NB4 (cell line): ENCODE measurements at regions not wholly inside any gene's neighbourhood (a gene's known extent, or its start where the extent isn't known, plus 50 kb on each side); places are given as distances from the start of the nearest gene placed in this dataset.

Experiments
- DNase-seq: peaks from one replicate; pipeline ENCODE4 v3.0.0; 2010; ENCODE audit warnings: low read depth
- H3K4me3 ChIP-seq: one replicate; pipeline ENCODE4 v1.5.1; 2011; ENCODE audit warnings: mild to moderate bottlenecking, low read depth, low read length, moderate library complexity
- CTCF ChIP-seq: IDR thresholded peaks from one replicate; pipeline ENCODE4 v1.5.1; 2012; ENCODE audit warnings: low read depth, low read length
- MAX ChIP-seq: IDR thresholded peaks from 2 replicates; pipeline ENCODE4 v1.6.1; 2011; ENCODE audit warnings: low read depth, low read length
- MYC ChIP-seq: IDR thresholded peaks from 2 replicates; pipeline ENCODE4 v1.6.1; 2011; ENCODE audit warnings: low read depth, low read length
- POLR2A ChIP-seq: IDR thresholded peaks from 2 replicates; pipeline ENCODE4 v1.6.1; 2011; ENCODE audit warnings: mild to moderate bottlenecking; ENCODE audit not compliant: insufficient read length; ENCODE audit errors: extremely low read depth

GRCh38 chr2:41759880-41760279 lies 287.9 kb upstream of the PKDCC start:
- TF ChIP-seq MYC (no peak), CTCF (no peak), POLR2A (no peak), MAX (no peak)
- no peak overlapping the region for H3K4me3 ChIP-seq
- DNase-seq: no peak

- no peak for TF ChIP-seq POLR2A
Measured at GRCh38 chr2:41763141-41763540, 284.7 kb upstream of the PKDCC start.

GRCh38 chr2:41764131-41764530 lies 283.7 kb upstream of the PKDCC start:
- no peak for TF ChIP-seq CTCF
- no peak for TF ChIP-seq MAX
- no peak for TF ChIP-seq POLR2A
- no peak for TF ChIP-seq MYC
- H3K4me3 ChIP-seq: no peak overlapping the region
- no peak for DNase-seq

More at GRCh38 chr2:41763141-41763540, 284.7 kb upstream of the PKDCC start:
- H3K4me3 ChIP-seq: no peak overlapping the region
- no peak for DNase-seq

GRCh38 chr2:41764919-41765318 lies 282.9 kb upstream of the PKDCC start:
- no peak for TF ChIP-seq MAX
- TF ChIP-seq POLR2A: no peak
- TF ChIP-seq MYC: no peak
- H3K4me3 ChIP-seq: no peak overlapping the region
- no peak for DNase-seq

GRCh38 chr2:41768310-41768709 lies 279.5 kb upstream of the PKDCC start:
- no peak for DNase-seq
- no peak for TF ChIP-seq POLR2A
- TF ChIP-seq MAX: no peak
- TF ChIP-seq CTCF: no peak
- TF ChIP-seq MYC: no peak
- H3K4me3 ChIP-seq: no peak overlapping the region

GRCh38 chr2:41771710-41772109 lies 276.1 kb upstream of the PKDCC start:
- DNase-seq: no peak
- TF ChIP-seq MAX (no peak), POLR2A (no peak), CTCF (no peak), MYC (no peak)
- H3K4me3 ChIP-seq: no peak overlapping the region

- DNase-seq: no peak
- no peak overlapping the region for H3K4me3 ChIP-seq
- no peak for TF ChIP-seq MYC
- no peak for TF ChIP-seq MAX
- TF ChIP-seq POLR2A: no peak
- no peak for TF ChIP-seq CTCF
Measured at GRCh38 chr2:41772697-41773096, 275.1 kb upstream of the PKDCC start.
